GM10266 (cell line): ENCODE measurements at regions not wholly inside any gene's neighbourhood (a gene's known extent, or its start where the extent isn't known, plus 50 kb on each side); places are given as distances from the start of the nearest gene placed in this dataset.
A peak's percentile ranks its signal among the peaks of the same experiment; 100 is the strongest.

Source experiments
- DNase-seq: peaks from one replicate; pipeline ENCODE4 v3.0.0; 2012; ENCODE audit errors: extremely low spot score
- TF ChIP-seq, protein P1 (sequence below): IDR thresholded peaks from 2 replicates; pipeline ENCODE4 v1.5.1; 2012; ENCODE audit warnings: mild to moderate bottlenecking, low read depth; ENCODE audit not compliant: control insufficient read depth, insufficient read depth; ENCODE audit errors: missing control alignments

DNA sequence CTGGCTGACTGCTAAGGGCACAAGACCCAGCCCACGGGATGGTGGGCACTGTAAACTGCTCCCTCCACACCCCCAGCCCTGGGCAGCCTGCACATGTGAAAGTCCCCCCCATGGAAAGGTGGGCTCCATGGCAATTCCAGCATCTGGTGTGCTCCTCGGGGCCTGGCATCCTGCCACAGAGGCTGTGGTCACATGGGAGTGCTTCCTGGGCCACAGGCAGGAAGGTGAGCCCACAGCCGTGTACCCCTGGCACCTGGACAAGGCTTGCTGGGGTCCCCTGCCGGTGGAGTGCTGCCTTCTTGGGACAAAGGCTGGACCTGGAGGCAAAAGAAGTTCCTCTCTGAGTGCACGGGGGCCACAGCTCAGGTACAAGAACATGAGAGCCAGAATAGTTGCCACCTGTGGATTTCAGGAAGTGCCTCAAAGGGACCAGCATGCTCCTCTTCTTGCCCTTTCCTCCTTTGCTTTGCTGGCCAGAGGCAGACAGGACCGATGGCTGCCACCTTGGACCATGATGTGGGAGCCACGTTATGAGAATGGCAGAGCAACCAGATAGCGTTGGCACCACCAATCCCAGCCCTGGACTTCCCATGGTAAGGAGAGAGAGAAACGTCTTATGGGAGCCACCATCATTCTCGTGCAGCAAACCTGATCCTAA lies 120.2 kb upstream of the MLN start:
- no peak for DNase-seq
- TF ChIP-seq, protein P1, sequence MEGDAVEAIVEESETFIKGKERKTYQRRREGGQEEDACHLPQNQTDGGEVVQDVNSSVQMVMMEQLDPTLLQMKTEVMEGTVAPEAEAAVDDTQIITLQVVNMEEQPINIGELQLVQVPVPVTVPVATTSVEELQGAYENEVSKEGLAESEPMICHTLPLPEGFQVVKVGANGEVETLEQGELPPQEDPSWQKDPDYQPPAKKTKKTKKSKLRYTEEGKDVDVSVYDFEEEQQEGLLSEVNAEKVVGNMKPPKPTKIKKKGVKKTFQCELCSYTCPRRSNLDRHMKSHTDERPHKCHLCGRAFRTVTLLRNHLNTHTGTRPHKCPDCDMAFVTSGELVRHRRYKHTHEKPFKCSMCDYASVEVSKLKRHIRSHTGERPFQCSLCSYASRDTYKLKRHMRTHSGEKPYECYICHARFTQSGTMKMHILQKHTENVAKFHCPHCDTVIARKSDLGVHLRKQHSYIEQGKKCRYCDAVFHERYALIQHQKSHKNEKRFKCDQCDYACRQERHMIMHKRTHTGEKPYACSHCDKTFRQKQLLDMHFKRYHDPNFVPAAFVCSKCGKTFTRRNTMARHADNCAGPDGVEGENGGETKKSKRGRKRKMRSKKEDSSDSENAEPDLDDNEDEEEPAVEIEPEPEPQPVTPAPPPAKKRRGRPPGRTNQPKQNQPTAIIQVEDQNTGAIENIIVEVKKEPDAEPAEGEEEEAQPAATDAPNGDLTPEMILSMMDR, result no peak

DNA sequence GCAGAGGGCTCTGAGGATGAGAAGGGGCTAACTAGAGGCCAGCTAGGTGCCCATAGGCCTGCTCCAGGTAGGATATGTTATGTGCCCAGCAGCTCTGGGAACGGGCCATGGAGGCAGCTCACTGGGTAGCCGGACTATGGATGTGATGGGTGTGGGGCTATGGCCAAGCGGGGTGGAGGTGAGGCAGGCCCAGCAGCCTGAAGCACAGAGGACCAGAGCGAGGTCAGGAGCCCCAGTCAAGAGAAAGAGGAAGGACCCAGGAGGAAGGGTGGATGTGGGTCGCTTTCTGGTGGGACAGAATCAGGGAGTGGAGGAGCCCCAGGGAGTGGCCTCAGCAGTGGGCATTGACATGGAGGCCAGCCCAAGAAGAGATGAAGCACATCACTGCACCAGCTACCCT lies 117.9 kb upstream of the MLN start:
- no peak for DNase-seq
- TF ChIP-seq, protein P1, result no peak

DNA sequence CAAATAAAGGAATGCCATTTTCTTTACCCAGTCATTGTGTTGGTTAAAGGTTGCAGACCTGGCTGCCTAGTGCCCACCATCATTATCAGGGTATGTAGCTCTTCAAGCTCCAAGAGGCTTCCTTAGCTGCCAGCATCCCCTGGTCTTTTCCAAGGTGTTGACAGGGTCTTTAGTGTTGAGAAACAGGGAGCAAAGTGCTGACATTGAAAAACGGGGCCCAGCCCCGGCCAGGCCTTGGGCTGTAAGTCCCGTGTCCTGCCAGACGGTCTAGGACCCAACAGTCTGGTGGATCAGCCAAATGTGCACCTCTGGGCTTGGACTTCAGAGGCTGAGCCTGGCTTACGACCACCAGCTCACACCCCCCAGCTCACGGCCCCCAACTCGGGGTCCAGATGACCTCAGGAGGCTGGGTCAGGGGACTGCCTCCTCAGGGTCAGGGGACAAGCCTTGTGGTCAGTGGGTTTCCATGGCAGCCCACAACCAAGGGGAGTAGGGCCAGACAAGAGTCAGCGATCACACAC lies 114.4 kb upstream of the MLN start:
- TF ChIP-seq, protein P1, result no peak
- DNase-seq, result no peak

DNA sequence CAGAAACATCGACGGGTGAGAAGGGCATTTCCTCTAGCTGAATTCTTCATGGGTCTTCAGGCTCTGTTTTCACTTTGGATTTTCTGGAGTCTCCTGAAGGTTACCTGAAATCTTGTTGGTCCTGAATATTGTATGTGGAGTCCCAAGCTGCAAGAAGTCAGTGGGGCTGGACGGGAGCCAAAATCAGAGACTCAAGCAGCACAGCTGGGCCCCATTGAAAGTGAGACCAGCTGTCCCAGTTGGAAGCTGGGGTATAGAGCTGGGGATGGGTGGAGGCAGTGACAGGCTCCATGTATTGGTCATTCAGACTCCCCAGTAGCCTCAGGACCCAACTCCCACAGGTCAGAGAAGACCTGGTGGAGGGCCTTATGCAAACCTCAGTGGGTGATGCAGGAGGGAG lies 111.3 kb upstream of the MLN start:
- no peak for DNase-seq
- TF ChIP-seq, protein P1, result no peak

DNA sequence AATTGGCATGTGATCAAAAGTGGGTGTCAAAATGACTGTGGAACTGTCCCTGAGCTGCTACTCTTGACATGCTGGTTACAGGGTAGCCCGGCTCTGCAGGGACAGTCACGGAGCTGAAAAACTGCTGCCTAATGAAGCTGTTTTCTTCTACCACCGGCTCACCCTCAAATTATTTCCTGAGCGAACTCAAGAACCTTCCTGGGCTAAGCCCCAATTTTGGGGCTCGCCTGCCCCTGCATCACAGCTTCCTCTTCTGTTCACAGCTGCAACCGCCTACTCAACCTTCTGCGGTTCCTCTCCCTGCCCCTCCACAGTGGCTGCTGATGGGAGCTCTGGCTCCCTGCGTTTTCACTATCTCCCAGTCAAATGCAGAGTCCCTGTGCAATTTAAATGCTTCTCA lies 110.8 kb upstream of the MLN start:
- DNase-seq, result peak; percentile 45
- TF ChIP-seq, protein P1, result no peak

DNA sequence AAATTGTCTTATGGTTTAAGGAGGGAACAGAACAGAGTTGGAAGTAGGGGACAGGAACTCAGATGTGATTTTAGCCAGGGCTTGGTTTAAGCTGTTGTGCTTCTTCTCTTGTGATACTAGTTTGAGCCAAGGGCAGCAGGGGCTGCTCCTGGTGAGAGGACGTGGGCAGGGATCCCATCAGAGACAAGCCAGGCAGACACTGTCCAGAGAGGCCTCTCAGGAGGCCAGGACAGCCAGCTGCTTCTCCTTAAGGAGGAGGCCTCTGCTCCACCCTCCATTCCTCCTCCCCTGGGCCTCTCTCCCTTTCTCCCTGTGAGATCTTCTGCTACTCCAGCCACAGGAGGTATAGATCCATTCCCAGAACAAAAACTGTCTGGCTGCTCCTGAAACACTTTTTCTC lies 108.4 kb upstream of the MLN start:
- TF ChIP-seq, protein P1, result no peak
- DNase-seq, result no peak

DNA sequence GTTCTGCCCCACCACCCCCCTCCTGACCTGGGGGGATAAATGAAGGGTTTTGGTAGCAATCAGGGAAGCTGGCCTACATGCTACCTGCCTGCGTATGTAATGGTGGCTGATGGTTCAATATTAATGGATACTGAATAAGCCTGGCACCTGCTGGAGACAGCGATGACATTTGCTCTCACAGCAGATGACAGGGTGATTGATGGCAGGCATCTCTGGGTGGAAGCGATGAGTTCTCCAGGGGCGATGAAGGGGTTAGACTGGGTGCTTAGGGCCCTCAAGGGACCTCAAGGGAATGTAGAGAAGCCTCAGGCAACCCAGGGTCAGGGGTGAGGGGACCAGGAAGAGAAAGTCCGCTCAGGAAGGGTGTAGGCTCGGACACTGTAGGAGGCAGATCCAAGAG lies 107.7 kb upstream of the MLN start:
- DNase-seq, result no peak
- TF ChIP-seq, protein P1, result no peak
